CD4-positive, alpha-beta T cell treated with Interleukin-17A for 1 hour (primary cell): ENCODE measurements at regions not wholly inside any gene's neighbourhood (a gene's known extent, or its start where the extent isn't known, plus 50 kb on each side); places are given as distances from the start of the nearest gene placed in this dataset.

ENCODE experiments used
- DNase-seq: peaks from one replicate; pipeline ENCODE4 v3.0.0-alpha.2; 2020

DNA sequence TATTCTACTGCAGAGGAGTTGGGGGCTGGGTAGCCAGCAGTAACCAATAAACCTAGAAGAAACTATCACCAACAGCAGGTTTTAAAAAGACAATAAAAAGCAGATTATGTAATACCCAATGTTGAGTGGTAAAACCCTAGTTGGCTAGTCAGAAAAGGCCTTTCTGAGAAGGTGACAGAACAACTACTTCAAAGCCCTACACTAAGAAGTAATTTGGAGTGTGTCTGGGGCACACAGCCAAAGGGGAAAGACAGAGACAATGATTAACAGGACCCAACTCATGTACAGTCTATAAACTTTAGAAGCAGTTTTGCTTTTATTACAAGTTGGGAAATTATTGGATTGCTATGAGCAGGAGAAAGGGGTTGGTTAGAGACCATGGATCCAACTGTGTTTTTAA, 77.2 kb upstream of the TMEM106B start:
- DNase-seq, result no peak

DNA sequence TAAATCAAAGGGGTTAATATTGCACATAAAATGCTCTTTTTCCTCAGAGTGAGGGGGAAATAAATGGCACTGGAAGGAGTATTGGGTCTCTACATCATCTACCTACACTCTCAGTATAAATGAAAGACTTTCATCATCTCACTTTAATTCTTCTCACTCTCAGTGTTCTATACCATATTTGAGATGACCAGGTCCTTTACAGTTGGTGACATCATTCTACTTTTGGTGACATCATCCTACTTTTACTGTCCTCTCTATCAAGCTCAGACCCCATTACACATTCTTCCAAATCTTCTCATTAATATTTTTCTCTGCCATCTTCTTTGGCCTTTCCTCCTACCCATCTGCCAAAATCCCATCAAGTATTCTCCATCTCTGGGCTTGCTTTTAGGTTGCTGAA, 74.6 kb upstream of the TMEM106B start:
- DNase-seq, result no peak

DNA sequence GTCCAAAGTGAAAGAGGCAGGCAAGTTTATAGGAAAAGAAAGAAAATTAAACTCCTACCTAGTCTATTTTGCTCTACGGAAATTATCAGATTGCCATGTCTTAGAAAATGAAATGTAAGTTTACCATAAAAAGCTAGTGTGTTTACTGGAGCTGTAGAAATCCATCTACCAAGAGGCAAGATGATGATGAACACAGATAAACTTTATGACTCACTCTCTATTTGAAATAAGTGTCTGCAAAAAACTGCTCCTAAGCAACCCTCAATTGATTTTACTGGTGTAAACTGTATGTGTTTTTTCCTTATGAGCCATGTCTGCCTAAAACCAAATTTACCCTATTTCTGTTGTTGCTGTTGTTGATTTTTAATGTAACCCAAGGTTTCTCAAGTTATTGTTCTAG, 73.8 kb upstream of the TMEM106B start:
- no peak for DNase-seq

DNA sequence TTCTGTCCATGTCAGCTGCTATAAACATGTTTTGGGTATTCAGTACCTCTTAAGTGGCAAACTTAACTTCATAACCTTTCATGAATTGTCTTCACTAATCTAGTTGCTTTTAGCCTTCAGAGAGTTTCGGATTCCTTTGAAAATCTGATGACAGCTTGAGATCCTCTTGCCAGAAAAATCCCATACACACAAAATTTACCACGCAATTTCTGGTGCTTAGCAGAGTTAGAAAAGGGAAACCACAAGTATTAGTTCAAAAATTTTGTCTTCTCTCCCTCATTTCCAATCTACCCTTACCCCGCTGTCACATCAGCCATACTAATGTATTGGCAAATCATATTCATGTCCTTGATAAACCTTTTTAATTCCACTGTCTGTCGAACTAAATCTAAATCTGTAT, 72.7 kb upstream of the TMEM106B start:
- DNase-seq, result no peak

DNA sequence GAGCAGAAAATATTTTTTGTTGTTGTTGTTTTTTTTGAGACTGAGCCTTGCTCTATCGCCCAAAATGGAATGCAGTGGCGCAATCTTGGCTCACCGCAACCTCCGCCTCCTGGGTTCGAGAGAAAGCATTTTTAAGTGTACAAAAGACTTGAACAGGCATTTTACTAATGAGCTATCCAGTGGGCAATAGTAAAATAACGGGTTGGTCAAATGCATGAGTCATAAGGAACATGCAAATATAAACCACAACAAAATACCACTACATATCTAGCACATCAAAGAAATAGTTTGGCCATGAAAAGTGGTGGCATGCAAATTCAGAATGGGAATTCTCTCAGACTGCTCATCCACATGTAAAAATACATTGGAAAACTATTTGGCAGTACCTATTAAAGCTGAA, 71.7 kb upstream of the TMEM106B start:
- DNase-seq, result no peak

DNA sequence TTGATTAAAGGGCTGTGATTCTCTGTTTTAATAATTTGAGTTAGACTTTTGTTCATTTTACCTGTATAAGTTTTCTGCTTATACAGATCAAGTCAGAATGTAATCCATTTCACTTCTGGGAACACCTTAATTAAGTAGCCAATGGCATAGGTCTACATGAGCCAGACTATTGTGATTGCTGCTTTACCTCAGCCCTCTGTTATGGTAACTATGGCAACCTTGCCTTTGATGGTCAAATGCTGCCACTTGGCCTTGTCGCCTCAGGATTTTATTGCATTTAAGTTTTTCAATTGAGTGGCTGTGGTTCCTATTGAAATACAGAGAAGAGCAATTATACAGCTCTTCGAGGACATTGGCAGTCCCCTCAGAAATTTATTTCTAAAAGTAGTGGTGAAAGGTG, 64.3 kb upstream of the TMEM106B start:
- peak; percentile 9 for DNase-seq

DNA sequence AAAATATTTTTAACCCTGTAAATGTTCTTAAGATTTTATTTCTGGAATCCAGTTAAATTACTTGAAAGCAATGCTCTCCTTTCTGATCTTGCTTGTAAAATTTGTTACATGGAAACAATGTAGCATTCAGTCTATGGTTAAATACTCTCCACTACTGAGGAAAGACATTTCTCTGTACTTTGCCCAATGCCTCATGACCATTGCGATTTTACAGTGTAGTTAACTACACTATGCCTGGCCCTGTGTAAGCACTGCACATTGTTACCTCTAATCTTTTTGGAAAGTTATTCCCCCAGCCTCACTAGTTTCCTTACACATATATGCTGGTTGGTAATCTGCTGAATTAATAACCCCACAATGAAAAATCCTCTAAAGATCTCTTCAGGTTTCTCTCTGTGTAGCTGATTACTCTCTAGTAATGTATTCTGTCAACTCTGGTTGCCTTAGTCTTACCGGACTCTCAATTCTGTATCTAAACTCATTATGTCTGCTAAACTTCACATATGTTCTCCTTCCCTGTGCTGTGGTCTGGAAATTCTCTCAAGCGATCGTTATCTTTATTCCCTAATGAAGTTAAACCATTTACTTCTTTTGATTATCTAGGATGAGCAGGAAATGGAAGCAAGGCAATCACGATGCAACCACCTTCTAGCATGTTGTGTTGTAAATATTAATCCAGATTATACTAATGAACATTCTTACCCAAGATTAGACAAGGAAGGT, 58.7 kb upstream of the TMEM106B start:
- DNase-seq, result no peak

DNA sequence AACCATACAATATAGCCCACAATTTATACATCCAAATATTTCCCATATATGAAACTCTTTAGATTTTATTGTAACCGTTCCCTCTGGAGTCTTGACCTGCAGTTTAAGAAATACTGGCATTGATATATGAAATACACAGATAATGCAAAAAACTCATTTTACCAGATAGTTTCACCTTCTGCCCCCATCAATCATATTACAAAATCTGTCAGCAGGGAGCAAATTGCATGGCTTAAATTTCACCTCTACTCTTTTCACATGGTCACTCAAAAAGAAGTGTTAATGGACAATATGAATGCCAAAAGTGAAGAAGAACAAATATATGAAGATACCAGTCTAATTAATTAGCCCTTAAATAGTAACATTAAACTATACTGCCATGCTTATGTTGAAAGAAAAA, 57.0 kb upstream of the TMEM106B start:
- DNase-seq, result no peak

DNA sequence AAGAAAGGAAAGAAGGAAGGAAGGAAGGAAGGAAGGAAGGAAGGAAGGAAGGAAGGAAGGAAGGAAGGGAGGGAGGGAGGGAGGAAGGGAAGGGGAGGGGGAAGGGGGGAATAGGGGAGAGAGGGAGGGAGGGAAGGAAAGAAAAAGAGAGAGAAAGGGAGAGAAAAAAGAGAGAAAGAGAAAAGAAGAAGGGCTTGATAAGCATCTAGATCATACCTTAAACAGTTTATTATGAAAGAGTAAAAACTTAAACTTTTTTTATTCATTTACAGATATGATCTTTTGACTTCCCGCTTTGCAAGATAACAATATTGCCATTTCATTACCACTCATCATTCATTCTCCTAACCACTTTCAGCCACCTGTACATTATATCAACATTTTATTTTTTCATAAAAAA, 53.6 kb upstream of the TMEM106B start:
- no peak for DNase-seq

DNA sequence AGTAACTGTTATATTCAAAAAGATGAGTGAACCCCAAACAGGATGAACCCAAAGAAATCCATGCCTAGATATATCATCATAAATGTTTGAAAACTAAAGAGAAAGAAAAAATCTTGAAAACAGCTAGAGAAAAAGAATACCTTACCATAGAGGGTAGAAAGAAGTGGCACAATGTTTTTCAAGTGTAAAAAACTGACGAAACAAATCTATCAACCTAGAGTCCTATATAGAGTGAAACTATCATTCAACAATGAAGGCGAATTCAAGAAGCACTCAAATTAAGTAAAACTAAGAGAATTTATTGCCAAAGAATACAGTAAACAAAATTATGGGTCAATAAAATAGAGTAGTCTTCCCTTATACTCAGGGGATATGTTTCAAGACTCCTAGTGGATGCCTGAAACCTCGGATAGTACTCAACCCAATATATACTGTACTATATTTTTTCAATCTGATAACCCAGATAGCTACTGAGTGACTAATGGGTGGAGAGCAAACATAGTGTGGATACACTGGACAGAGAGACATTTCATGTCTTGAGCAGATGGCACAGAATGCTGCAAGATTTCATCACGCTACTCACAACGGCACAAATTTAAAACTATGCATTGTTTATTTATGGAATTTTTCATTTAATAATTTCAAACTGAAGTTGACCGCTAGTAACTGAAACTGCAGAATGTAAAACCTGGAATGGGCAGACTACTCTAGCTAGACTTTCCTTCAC, 52.6 kb upstream of the TMEM106B start:
- no peak for DNase-seq

DNA sequence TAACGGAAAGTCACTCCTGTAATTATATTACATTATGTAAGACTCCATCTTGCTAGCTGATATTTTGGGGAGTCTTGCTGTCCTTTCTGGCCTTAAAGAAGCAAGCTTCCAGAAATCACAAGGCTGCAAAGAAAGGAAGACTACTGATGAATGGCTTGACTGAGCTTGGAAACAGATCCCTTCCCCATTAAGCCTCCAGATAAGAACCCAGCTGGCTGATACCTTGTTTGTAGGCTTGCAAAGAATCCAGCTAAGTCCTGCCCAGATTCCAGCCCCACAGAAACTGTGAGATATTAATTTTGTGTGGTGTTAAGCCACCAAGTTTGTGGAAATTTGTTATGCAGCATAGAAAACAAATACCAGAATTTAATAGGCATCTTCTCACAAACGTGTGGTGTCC, 49.9 kb upstream of the TMEM106B start:
- DNase-seq, result no peak
